Mesenchymal stem cell (in vitro differentiated cells and primary cell): ENCODE measurements at regions not wholly inside any gene's neighbourhood (a gene's known extent, or its start where the extent isn't known, plus 50 kb on each side); places are given as distances from the start of the nearest gene placed in this dataset.

Experiments used
- DNase-seq: peaks from one replicate; pipeline ENCODE4 v3.0.0-alpha.2; 2013
- H2AFZ ChIP-seq: one replicate; pipeline ENCODE4 v1.6.1; 2013; ENCODE audit warnings: low read depth, mild to moderate bottlenecking, control low read depth, inconsistent platforms, low read length, moderate library complexity
- H2AK5ac ChIP-seq: 2 replicates; pipeline ENCODE4 v1.6.1; 2013; ENCODE audit warnings: low read length, moderate library complexity, mild to moderate bottlenecking, inconsistent platforms; ENCODE audit not compliant: severe bottlenecking
- H2BK120ac ChIP-seq: one replicate; pipeline ENCODE4 v1.6.1; 2013; ENCODE audit warnings: low read depth, mild to moderate bottlenecking, inconsistent platforms, low read length, moderate library complexity
- H2BK12ac ChIP-seq, 2 experiments: one replicate each; pipeline ENCODE4 v1.6.1; 2013; ENCODE audit warnings: inconsistent platforms in 2 of 2, low read length in 2 of 2, mild to moderate bottlenecking in 2 of 2, moderate library complexity in 2 of 2, control low read depth in 1 of 2
- H2BK15ac ChIP-seq: one replicate; pipeline ENCODE4 v1.6.1; 2013; ENCODE audit warnings: mild to moderate bottlenecking, low read depth, inconsistent platforms; ENCODE audit not compliant: poor library complexity, severe bottlenecking
- H2BK5ac ChIP-seq: 2 replicates; pipeline ENCODE4 v1.6.1; 2013; ENCODE audit warnings: low read depth, mild to moderate bottlenecking, low read length, control low read depth, inconsistent platforms; ENCODE audit not compliant: poor library complexity, severe bottlenecking
- H3K14ac ChIP-seq, 2 experiments: one replicate each; pipeline ENCODE4 v1.6.1; 2013; ENCODE audit warnings: inconsistent platforms in 2 of 2, low read length in 2 of 2, control low read depth in 1 of 2, mild to moderate bottlenecking in 1 of 2, moderate library complexity in 1 of 2
- H3K18ac ChIP-seq, 2 experiments: one replicate each; pipeline ENCODE4 v1.6.1; 2013; ENCODE audit warnings: inconsistent platforms in 2 of 2, low read length in 2 of 2, control low read depth in 1 of 2, low read depth in 1 of 2, mild to moderate bottlenecking in 1 of 2
- H3K23ac ChIP-seq, 2 experiments: one replicate each; pipeline ENCODE4 v1.6.1; 2013; ENCODE audit warnings: inconsistent platforms in 2 of 2, low read length in 2 of 2, mild to moderate bottlenecking in 2 of 2, moderate library complexity in 2 of 2, control low read depth in 1 of 2
- H3K27ac ChIP-seq: 2 replicates; pipeline ENCODE4 v1.5.1; 2013; ENCODE audit warnings: mild to moderate bottlenecking, moderate library complexity, low read length, control low read depth, inconsistent platforms; ENCODE audit not compliant: poor library complexity, severe bottlenecking
- H3K27me3 ChIP-seq, 2 experiments: 2 replicates each; pipeline versions ENCODE4 v1.6.1 to v1.7.0; 2013; ENCODE audit warnings: low read length in 2 of 2, mild to moderate bottlenecking in 2 of 2, moderate library complexity in 2 of 2, control low read depth in 1 of 2, inconsistent platforms in 1 of 2; ENCODE audit not compliant: control insufficient read depth in 1 of 2, insufficient read depth in 1 of 2
- H3K36me3 ChIP-seq, 2 experiments: 2 replicates each; pipeline versions ENCODE4 v1.6.1 to v1.7.0; 2013; ENCODE audit warnings: low read length in 2 of 2, control low read depth in 1 of 2, inconsistent platforms in 1 of 2, low read depth in 1 of 2, mild to moderate bottlenecking in 1 of 2; ENCODE audit not compliant: insufficient read depth in 2 of 2, control insufficient read depth in 1 of 2
- H3K4ac ChIP-seq, 2 experiments: one replicate each; pipeline ENCODE4 v1.6.1; 2013; ENCODE audit warnings: inconsistent platforms in 2 of 2, low read length in 2 of 2, mild to moderate bottlenecking in 2 of 2, moderate library complexity in 2 of 2, control low read depth in 1 of 2, low read depth in 1 of 2
- H3K4me1 ChIP-seq: 2 replicates; pipeline ENCODE4 v1.6.1; 2013; ENCODE audit warnings: low read depth, low read length, control low read depth; ENCODE audit not compliant: control insufficient read depth, insufficient read depth
- H3K4me2 ChIP-seq: 2 replicates; pipeline ENCODE4 v1.6.1; 2013; ENCODE audit warnings: low read length, mild to moderate bottlenecking, inconsistent platforms; ENCODE audit not compliant: poor library complexity, severe bottlenecking
- H3K4me3 ChIP-seq, 2 experiments: 2 replicates each; pipeline versions ENCODE4 v1.5.1 to v1.7.0; 2013; ENCODE audit warnings: low read length in 2 of 2, mild to moderate bottlenecking in 2 of 2, control low read depth in 1 of 2, low read depth in 1 of 2; ENCODE audit not compliant: insufficient read depth in 1 of 2
- H3K79me1 ChIP-seq: replicated peaks from 2 replicates; pipeline ENCODE4 v1.6.1; 2013; ENCODE audit warnings: mild to moderate bottlenecking, control low read depth, low read length, inconsistent platforms; ENCODE audit not compliant: poor library complexity, severe bottlenecking
- H3K9ac ChIP-seq: 2 replicates; pipeline ENCODE4 v1.7.0; 2013; ENCODE audit warnings: mild to moderate bottlenecking, low read length, moderate library complexity
- H3K9me3 ChIP-seq: 2 replicates; pipeline ENCODE4 v1.7.0; 2013; ENCODE audit warnings: mild to moderate bottlenecking, low read length; ENCODE audit not compliant: control insufficient read depth
- H4K8ac ChIP-seq: one replicate; pipeline ENCODE4 v1.6.1; 2013; ENCODE audit warnings: inconsistent platforms, mild to moderate bottlenecking, low read length, moderate library complexity
- H4K91ac ChIP-seq: one replicate; pipeline ENCODE4 v1.6.1; 2013; ENCODE audit warnings: mild to moderate bottlenecking, low read length, inconsistent platforms
- WGBS: methylation state at CpG from one replicate; pipeline ENCODE4 v1.1.7; 2013; ENCODE audit warnings: mixed read lengths; 5-methylcytosine and 5-hydroxymethylcytosine counted together

DNA sequence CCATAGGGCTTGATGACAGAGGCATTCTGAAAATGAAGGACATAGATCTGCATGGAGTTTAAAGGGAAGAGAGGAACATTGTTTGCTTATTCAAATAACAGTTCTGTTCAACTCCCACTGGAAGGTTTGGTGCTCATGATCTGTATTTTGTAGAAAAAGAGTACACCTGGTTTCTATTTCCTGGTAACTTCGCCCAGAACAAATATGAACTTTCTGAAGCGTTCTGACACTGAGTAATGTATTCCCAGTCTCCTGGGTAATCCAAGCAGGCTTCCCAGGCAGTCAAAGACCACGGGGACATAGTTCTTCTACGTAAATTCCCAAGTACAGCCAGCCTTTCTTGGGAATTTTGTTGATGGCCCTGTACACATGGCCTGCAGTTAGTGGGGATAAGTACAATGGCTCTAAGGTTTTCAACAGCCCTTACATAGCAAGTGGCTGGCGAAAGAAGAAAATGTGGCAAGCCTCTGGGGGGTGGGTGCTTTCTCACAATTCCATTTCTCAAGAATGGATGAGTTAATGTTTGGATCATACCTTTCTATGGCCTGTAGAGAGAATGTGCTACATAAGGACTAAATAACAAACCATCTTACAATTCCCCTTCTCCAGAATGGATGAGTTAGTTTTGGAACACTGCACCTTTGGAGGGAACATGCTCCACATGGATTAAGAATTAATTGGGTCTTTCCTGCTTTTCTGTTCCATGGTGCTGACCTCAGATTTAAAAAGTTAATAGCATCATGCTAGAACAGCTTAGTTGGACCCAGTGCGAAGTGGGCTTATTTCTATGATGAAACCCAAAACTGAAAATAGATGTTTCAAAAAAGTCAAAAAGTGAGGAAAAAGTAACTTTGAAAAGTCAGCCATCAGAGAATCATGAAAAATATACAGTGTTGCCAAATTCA, 52.7 kb downstream of the COL6A6 start:
- no peak overlapping the region for H3K14ac ChIP-seq
- no peak overlapping the region for H3K4me2 ChIP-seq
- WGBS: 81% methylated on average over 6 of the region's 6 CpGs
- H4K8ac ChIP-seq: no peak overlapping the region
- no peaks in the 10 kb centered on the region for H3K9me3 ChIP-seq
- H3K4ac ChIP-seq: no peak overlapping the region
- no peak overlapping the region for H2BK120ac ChIP-seq
- H3K27ac ChIP-seq: no peak overlapping the region
- H3K9ac ChIP-seq: no peak overlapping the region
- no peak overlapping the region for H3K18ac ChIP-seq
- no peak overlapping the region for H2AFZ ChIP-seq
- no peak overlapping the region for H2BK15ac ChIP-seq
- H3K23ac ChIP-seq: no peak overlapping the region
- H3K27me3 ChIP-seq: peaks cover 0 to 4% of the 10 kb centered on the region in 2 experiments
- H3K36me3 ChIP-seq: no peaks in the 10 kb centered on the region
- H4K91ac ChIP-seq: no peak overlapping the region
- no peak overlapping the region for H2AK5ac ChIP-seq
- no peak overlapping the region for H2BK5ac ChIP-seq
- H2BK12ac ChIP-seq: no peak overlapping the region
- no peaks in the 10 kb centered on the region for H3K4me1 ChIP-seq
- no peaks in the 10 kb centered on the region for H3K79me1 ChIP-seq
- no peak for DNase-seq
- H3K4me3 ChIP-seq: no peak overlapping the region

DNA sequence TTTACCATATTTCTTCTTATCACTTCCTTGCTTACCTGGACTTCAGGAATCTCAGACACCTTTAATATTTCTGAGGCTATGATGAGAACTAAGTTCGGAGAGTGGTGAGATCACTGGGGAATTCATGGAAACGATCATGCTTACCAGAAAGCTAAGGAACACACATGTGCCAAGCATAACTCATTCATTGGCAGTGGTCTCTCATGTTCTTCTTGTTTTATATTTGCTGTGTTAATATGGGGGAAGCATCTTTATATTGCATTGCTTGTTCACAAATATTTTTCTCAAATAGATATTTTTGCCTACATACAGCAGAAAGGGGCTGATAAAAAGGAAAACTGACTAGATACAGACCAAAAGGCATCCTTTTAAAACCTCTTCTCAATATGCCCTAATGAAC, 55.8 kb downstream of the COL6A6 start:
- Histone ChIP-seq H3K27ac (no peak overlapping the region), H3K18ac (no peak overlapping the region), H3K9me3 (no peaks in the 10 kb centered on the region), H3K36me3 (no peaks in the 10 kb centered on the region), H2AK5ac (no peak overlapping the region), H2BK12ac (no peak overlapping the region), H3K4ac (no peak overlapping the region), H4K91ac (no peak overlapping the region), H2BK120ac (no peak overlapping the region), H3K4me2 (no peak overlapping the region), H3K4me1 (no peaks in the 10 kb centered on the region), H3K79me1 (no peaks in the 10 kb centered on the region), H3K14ac (no peak overlapping the region), H2BK5ac (no peak overlapping the region), H3K9ac (no peak overlapping the region), H2BK15ac (no peak overlapping the region), H3K4me3 (peak overlapping the region in 1 of 2 experiments; percentile 24), H3K23ac (no peak overlapping the region), H3K27me3 (peaks cover 0 to 4% of the 10 kb centered on the region in 2 experiments), H4K8ac (no peak overlapping the region), H2AFZ (no peak overlapping the region)
- WGBS: 81% methylated on average over 2 of the region's 2 CpGs
- no peak for DNase-seq

DNA sequence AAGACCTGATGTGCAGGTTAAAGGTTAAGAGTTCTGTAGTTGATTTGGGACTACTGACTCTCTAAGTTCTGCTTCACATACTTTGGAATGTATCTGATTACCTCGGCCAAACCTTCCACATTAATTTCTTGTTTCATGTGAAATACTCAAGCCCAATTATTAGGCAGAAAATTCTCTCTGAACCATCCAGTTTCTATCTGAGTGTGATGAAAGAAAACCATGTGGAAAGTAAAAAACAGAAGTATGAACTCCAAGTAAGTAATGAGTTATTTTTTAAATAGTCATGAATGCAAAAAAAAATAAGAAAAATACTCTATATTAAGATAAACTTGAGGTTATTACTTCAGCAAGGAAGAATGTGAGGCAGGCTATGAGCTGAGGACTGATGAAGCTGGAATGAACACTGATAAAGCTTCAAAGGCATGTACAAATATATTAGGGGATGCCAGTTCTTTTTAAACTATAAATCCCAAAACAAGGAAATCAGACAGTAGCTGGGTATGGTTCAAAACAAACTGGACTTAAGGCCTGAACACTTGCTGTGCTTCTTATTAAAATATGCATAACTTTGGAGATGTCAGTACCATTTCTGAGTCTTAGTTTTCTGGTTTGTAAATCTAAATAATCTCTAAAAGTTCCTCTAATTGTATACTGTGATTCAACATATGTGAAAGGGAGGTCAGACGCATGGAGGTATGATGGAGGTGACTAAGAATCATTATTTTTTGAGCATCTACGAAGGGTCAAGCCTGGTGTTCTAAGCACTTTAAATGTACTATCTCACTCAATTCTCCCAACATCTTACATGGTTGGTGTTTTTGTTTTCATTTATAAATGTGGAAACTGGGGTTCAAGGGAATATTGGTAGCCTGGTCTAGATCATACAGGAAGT, 59.6 kb downstream of the COL6A6 start:
- Histone ChIP-seq H3K9ac (peak overlapping the region; percentile 37), H2BK120ac (no peak overlapping the region), H3K36me3 (no peaks in the 10 kb centered on the region), H3K9me3 (no peaks in the 10 kb centered on the region), H3K79me1 (no peaks in the 10 kb centered on the region), H3K23ac (no peak overlapping the region), H3K14ac (no peak overlapping the region), H3K18ac (no peak overlapping the region), H3K27ac (peak overlapping the region; percentile 50), H4K91ac (no peak overlapping the region), H3K4me2 (peak overlapping the region; percentile 22), H2BK12ac (no peak overlapping the region), H2AK5ac (no peak overlapping the region), H3K4me3 (peak overlapping the region in 1 of 2 experiments; percentile 34), H3K27me3 (no peaks in the 10 kb centered on the region), H3K4ac (no peak overlapping the region), H2AFZ (no peak overlapping the region), H2BK15ac (no peak overlapping the region), H2BK5ac (no peak overlapping the region), H3K4me1 (no peaks in the 10 kb centered on the region), H4K8ac (no peak overlapping the region)
- no peak for DNase-seq
- WGBS: 0% methylated on average over 1 of the region's 3 CpGs
